Retinal pigment epithelial cell (primary cell): ENCODE measurements at regions not wholly inside any gene's neighbourhood (a gene's known extent, or its start where the extent isn't known, plus 50 kb on each side); places are given as distances from the start of the nearest gene placed in this dataset.
"Not testable (repeated sequence)": the region's sequence is repeated elsewhere in the genome, so short reads cannot be mapped to it uniquely, and the experiment has no call there.

Experiments
- DNase-seq: peaks from one replicate; pipeline ENCODE4 v3.0.0-alpha.2; 2010; ENCODE audit warnings: low read depth
- H3K4me3 ChIP-seq: 2 replicates; pipeline ENCODE4 v1.5.1; 2011; ENCODE audit warnings: mild to moderate bottlenecking, low read length, control low read depth, moderate library complexity
- TF ChIP-seq, protein P1 (sequence below): conservative IDR thresholded peaks from 2 replicates; pipeline ENCODE4 v1.5.1; 2011; ENCODE audit warnings: low read depth, low read length, control low read depth, inconsistent platforms

DNA sequence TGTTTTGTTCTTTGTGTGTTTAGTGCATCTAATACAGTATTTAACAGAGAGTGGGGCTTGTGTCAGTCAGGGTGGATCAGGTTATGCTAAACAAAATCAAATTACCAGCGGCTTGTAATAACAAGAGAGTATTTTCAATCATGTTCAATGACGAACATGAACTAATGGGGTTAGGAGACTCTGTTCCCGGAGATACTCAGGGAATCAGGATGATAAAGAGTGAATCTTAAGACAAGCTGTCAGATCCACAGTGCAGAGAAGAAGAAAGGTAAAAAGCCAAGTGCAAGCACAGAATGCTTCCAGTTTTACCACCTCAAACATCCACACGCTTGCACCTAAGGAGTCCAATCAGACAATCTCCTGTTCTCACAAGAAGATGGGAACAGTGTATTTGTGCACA lies 1331.5 kb upstream of the TMEM132C start:
- no peak overlapping the region for H3K4me3 ChIP-seq
- TF ChIP-seq, protein P1, sequence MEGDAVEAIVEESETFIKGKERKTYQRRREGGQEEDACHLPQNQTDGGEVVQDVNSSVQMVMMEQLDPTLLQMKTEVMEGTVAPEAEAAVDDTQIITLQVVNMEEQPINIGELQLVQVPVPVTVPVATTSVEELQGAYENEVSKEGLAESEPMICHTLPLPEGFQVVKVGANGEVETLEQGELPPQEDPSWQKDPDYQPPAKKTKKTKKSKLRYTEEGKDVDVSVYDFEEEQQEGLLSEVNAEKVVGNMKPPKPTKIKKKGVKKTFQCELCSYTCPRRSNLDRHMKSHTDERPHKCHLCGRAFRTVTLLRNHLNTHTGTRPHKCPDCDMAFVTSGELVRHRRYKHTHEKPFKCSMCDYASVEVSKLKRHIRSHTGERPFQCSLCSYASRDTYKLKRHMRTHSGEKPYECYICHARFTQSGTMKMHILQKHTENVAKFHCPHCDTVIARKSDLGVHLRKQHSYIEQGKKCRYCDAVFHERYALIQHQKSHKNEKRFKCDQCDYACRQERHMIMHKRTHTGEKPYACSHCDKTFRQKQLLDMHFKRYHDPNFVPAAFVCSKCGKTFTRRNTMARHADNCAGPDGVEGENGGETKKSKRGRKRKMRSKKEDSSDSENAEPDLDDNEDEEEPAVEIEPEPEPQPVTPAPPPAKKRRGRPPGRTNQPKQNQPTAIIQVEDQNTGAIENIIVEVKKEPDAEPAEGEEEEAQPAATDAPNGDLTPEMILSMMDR, result no peak
- DNase-seq, result no peak

DNA sequence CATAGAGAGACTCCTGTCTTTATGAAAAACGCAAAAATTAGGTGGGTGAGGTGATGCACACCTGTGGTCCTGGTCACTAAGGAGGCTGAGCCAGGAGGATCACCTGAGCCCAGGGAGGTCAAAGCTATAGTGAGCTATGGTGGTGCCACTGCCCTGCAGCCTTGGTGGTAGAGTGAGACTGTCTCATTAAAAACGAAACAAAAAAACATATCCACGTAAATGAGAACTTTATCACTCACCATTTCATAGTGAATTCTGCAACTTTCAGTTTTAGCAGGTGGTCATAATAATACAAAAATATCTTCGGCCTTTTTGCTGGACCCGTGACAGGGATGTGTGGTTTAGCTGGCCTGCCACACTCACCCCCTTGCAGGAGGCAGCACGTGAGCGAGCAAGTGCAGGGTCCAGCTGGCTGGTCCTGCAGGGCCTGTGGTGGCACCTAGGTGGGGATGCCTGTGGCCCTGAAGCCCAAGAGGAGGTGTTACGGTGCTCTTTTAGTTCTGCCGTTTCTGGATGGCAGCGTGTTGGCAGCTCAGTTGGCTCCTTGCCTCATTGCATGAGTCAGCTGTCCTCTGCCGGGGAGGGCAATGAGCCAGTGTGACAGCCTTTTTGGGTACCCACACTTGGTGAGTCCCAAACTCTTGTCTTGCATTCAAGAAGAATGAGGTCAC lies 1330.7 kb upstream of the TMEM132C start:
- TF ChIP-seq, protein P1, result no peak

DNA sequence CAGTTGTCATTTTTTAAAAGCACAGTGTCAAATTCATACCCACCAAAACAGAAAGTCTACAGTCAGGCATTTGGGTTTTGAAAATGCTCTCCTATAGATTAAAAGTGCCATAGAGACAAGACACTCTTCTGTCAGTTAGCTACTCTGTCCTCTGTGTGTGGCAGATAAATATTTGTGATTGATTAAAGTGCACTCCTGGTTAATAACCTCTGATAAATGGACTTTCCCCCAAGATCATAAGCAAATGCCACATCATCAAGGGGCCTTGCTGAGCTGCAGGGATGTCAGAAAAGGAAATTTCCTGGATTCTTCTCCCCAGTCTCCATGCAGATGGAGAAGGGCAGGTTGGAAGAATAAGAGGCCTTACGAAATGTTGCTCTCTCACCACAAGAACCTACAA lies 1329.5 kb upstream of the TMEM132C start:
- no peak overlapping the region for H3K4me3 ChIP-seq
- TF ChIP-seq, protein P1, result no peak
- no peak for DNase-seq

More for the DNA sequence above, 1330.7 kb upstream of the TMEM132C start:
- H3K4me3 ChIP-seq, result no peak overlapping the region
- no peak for DNase-seq

DNA sequence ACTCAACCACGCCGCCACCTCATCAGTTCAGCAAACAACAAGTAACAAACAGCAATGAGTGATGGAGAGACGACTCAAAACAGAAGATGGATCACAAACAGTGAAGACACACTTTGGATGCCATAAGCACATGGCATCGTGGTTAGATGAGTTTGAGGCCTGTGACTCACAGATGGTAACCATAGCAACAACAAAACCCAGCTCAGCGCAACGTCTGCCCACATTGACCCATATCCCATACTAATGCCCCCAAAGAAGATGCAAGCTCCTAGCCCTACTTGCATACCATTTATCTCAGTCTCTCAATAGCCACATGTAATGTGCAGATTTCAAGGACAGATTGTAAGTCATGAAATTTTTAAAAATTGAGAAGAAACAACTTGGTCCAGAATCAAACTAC lies 1322.3 kb upstream of the TMEM132C start:
- TF ChIP-seq, protein P1, result no peak
- DNase-seq, result no peak
- H3K4me3 ChIP-seq, result no peak overlapping the region

DNA sequence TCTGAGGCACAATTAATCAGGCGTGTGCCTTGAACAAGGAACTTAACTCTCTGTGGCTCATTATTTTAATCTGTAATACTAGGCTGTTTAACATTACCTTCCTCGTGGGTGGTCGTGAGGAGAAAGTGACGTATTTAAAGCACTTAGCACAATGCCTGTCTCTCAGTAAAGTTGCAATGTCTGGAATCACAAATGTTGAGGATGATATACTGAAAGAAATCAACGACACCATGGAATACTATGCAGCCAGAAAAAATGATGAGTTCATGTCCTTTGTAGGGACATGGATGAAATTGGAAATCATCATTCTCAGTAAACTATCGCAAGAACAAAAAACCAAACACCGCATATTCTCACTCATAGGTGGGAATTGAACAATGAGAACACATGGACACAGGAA lies 1320.0 kb upstream of the TMEM132C start:
- not testable (repeated sequence) for DNase-seq, H3K4me3 ChIP-seq

DNA sequence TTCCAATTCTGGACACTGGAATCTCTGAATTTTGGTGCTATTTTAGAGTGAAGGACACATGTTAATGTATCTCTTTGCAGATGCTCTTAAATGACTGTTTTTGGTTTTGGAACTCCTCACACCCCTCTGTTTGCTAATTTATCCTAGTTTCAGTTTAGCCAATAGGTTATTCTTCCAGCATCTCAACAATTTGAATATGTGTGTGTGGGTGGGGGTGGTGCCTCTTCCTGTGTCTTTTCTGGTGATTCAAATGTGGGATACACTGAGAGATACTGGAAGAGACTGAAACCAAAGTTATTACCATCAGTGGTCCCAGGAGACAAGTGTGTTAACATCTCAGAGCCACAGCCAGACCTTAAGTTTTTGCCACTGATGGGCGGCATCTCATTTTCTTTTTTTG lies 1317.4 kb upstream of the TMEM132C start:
- TF ChIP-seq, protein P1, result no peak
- DNase-seq, result no peak

DNA sequence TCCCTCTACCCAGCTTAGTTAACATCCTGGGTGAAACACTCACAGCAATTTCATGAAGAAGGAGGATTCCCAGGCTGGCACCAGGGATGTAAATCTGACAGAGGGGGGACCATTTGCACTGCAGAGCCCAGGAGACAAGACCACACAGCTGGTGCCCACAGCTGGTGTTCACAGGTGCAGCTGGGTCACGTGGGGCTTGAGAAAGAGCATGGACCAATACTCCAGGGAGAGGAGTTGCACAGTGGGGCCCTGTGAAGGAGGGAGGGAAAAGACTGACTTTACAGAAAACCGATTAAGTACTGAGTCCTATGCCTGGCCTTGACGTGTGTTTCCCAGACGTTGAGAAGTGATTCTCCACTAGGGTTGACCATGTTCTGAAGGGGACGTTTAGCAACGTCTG lies 1316.7 kb upstream of the TMEM132C start:
- TF ChIP-seq, protein P1, result no peak
- no peak for DNase-seq
- no peak overlapping the region for H3K4me3 ChIP-seq

More for the DNA sequence above, 1317.4 kb upstream of the TMEM132C start:
- no peak overlapping the region for H3K4me3 ChIP-seq
